ENCODE measurements at regions not wholly inside any gene's neighbourhood (a gene's known extent, or its start where the extent isn't known, plus 50 kb on each side); places are given as distances from the start of the nearest gene placed in this dataset.
"Not testable (repeated sequence)": the region's sequence is repeated elsewhere in the genome, so short reads cannot be mapped to it uniquely, and the experiment has no call there.

- H3K4me1 ChIP-seq (ENCODE audit: control insufficient read depth, insufficient read depth, low read length): no peaks in the 10 kb centered on the region
- no peaks in the 10 kb centered on the region for H3K9me3 ChIP-seq (ENCODE audit: control insufficient read depth, low read length)
- H3K36me3 ChIP-seq (ENCODE audit: control insufficient read depth, insufficient read depth, low read length): no peaks in the 10 kb centered on the region
- H3K27me3 ChIP-seq (ENCODE audit: control insufficient read depth, insufficient read depth, low read length): no peaks in the 10 kb centered on the region
- no peak overlapping the region for H3K9ac ChIP-seq (ENCODE audit: low read length)
- H3K4me3 ChIP-seq (ENCODE audit: low read length): no peak overlapping the region
Measured at GRCh38 chr18:1394966-1395365, 490.3 kb downstream of the ADCYAP1 start.

GRCh38 chr18:1408376-1408775 is 503.7 kb downstream of the ADCYAP1 start:
- H3K4me3 ChIP-seq (ENCODE audit: low read length): no peak overlapping the region

GRCh38 chr18:1412655-1413322 is 508.1 kb downstream of the ADCYAP1 start:
- no peaks in the 10 kb centered on the region for H3K27me3 ChIP-seq (ENCODE audit: control insufficient read depth, insufficient read depth, low read length)

More at GRCh38 chr18:1408376-1408775, 503.7 kb downstream of the ADCYAP1 start:
- H3K27me3 ChIP-seq (ENCODE audit: control insufficient read depth, insufficient read depth, low read length): no peaks in the 10 kb centered on the region
- H3K9ac ChIP-seq (ENCODE audit: low read length): no peak overlapping the region
- H3K9me3 ChIP-seq (ENCODE audit: control insufficient read depth, low read length): no peaks in the 10 kb centered on the region
- H3K4me1 ChIP-seq (ENCODE audit: control insufficient read depth, insufficient read depth, low read length): no peaks in the 10 kb centered on the region
- no peaks in the 10 kb centered on the region for H3K36me3 ChIP-seq (ENCODE audit: control insufficient read depth, insufficient read depth, low read length)

GRCh38 chr18:1413323-1413675 is 508.6 kb downstream of the ADCYAP1 start:
- Histone ChIP-seq H3K27me3 (ENCODE audit: control insufficient read depth, insufficient read depth, low read length) (no peaks in the 10 kb centered on the region), H3K9ac (ENCODE audit: low read length) (no peak overlapping the region), H3K9me3 (ENCODE audit: control insufficient read depth, low read length) (no peaks in the 10 kb centered on the region)

More at GRCh38 chr18:1412655-1413322, 508.1 kb downstream of the ADCYAP1 start:
- H3K36me3 ChIP-seq (ENCODE audit: control insufficient read depth, insufficient read depth, low read length): no peaks in the 10 kb centered on the region
- no peaks in the 10 kb centered on the region for H3K9me3 ChIP-seq (ENCODE audit: control insufficient read depth, low read length)
- H3K4me3 ChIP-seq (ENCODE audit: low read length): no peak overlapping the region
- H3K9ac ChIP-seq (ENCODE audit: low read length): no peak overlapping the region
- H3K4me1 ChIP-seq (ENCODE audit: control insufficient read depth, insufficient read depth, low read length): no peaks in the 10 kb centered on the region

GRCh38 chr18:1416074-1416473 is 511.4 kb downstream of the ADCYAP1 start:
- H3K4me1 ChIP-seq (ENCODE audit: control insufficient read depth, insufficient read depth, low read length): no peaks in the 10 kb centered on the region
- H3K9me3 ChIP-seq (ENCODE audit: control insufficient read depth, low read length): no peaks in the 10 kb centered on the region
- no peak overlapping the region for H3K9ac ChIP-seq (ENCODE audit: low read length)
- no peak overlapping the region for H3K4me3 ChIP-seq (ENCODE audit: low read length)
- H3K27me3 ChIP-seq (ENCODE audit: control insufficient read depth, insufficient read depth, low read length): no peaks in the 10 kb centered on the region
- no peaks in the 10 kb centered on the region for H3K36me3 ChIP-seq (ENCODE audit: control insufficient read depth, insufficient read depth, low read length)

More at GRCh38 chr18:1413323-1413675, 508.6 kb downstream of the ADCYAP1 start:
- H3K4me3 ChIP-seq (ENCODE audit: low read length): no peak overlapping the region
- no peaks in the 10 kb centered on the region for H3K4me1 ChIP-seq (ENCODE audit: control insufficient read depth, insufficient read depth, low read length)
- no peaks in the 10 kb centered on the region for H3K36me3 ChIP-seq (ENCODE audit: control insufficient read depth, insufficient read depth, low read length)

- Histone ChIP-seq H3K4me3 (ENCODE audit: low read length) (no peak overlapping the region), H3K9me3 (ENCODE audit: control insufficient read depth, low read length) (no peaks in the 10 kb centered on the region), H3K9ac (ENCODE audit: low read length) (no peak overlapping the region), H3K4me1 (ENCODE audit: control insufficient read depth, insufficient read depth, low read length) (no peaks in the 10 kb centered on the region), H3K36me3 (ENCODE audit: control insufficient read depth, insufficient read depth, low read length) (no peaks in the 10 kb centered on the region), H3K27me3 (ENCODE audit: control insufficient read depth, insufficient read depth, low read length) (no peaks in the 10 kb centered on the region)
Measured at GRCh38 chr18:1421502-1421901, 516.8 kb downstream of the ADCYAP1 start.

GRCh38 chr18:1422634-1423033 is 518.0 kb downstream of the ADCYAP1 start:
- H3K4me1 ChIP-seq (ENCODE audit: control insufficient read depth, insufficient read depth, low read length): no peaks in the 10 kb centered on the region
- no peaks in the 10 kb centered on the region for H3K9me3 ChIP-seq (ENCODE audit: control insufficient read depth, low read length)
- no peak overlapping the region for H3K9ac ChIP-seq (ENCODE audit: low read length)
- no peaks in the 10 kb centered on the region for H3K27me3 ChIP-seq (ENCODE audit: control insufficient read depth, insufficient read depth, low read length)
- no peak overlapping the region for H3K4me3 ChIP-seq (ENCODE audit: low read length)
- no peaks in the 10 kb centered on the region for H3K36me3 ChIP-seq (ENCODE audit: control insufficient read depth, insufficient read depth, low read length)

- H3K9me3 ChIP-seq (ENCODE audit: control insufficient read depth, low read length): no peaks in the 10 kb centered on the region
- no peaks in the 10 kb centered on the region for H3K4me1 ChIP-seq (ENCODE audit: control insufficient read depth, insufficient read depth, low read length)
- H3K36me3 ChIP-seq (ENCODE audit: control insufficient read depth, insufficient read depth, low read length): no peaks in the 10 kb centered on the region
- no peak overlapping the region for H3K9ac ChIP-seq (ENCODE audit: low read length)
- H3K4me3 ChIP-seq (ENCODE audit: low read length): no peak overlapping the region
- H3K27me3 ChIP-seq (ENCODE audit: control insufficient read depth, insufficient read depth, low read length): no peaks in the 10 kb centered on the region
Measured at GRCh38 chr18:1425679-1426078, 521.0 kb downstream of the ADCYAP1 start.

- no peaks in the 10 kb centered on the region for H3K27me3 ChIP-seq (ENCODE audit: control insufficient read depth, insufficient read depth, low read length)
- H3K4me1 ChIP-seq (ENCODE audit: control insufficient read depth, insufficient read depth, low read length): no peaks in the 10 kb centered on the region
- H3K4me3 ChIP-seq (ENCODE audit: low read length): no peak overlapping the region
- no peaks in the 10 kb centered on the region for H3K9me3 ChIP-seq (ENCODE audit: control insufficient read depth, low read length)
- H3K9ac ChIP-seq (ENCODE audit: low read length): no peak overlapping the region
- no peaks in the 10 kb centered on the region for H3K36me3 ChIP-seq (ENCODE audit: control insufficient read depth, insufficient read depth, low read length)
Measured at GRCh38 chr18:1435487-1435886, 530.8 kb downstream of the ADCYAP1 start.

- Histone ChIP-seq H3K4me1 (ENCODE audit: control insufficient read depth, insufficient read depth, low read length) (no peaks in the 10 kb centered on the region), H3K9ac (ENCODE audit: low read length) (no peak overlapping the region), H3K27me3 (ENCODE audit: control insufficient read depth, insufficient read depth, low read length) (no peaks in the 10 kb centered on the region), H3K9me3 (ENCODE audit: control insufficient read depth, low read length) (no peaks in the 10 kb centered on the region), H3K36me3 (ENCODE audit: control insufficient read depth, insufficient read depth, low read length) (no peaks in the 10 kb centered on the region), H3K4me3 (ENCODE audit: low read length) (no peak overlapping the region)
Measured at GRCh38 chr18:1436199-1436598, 531.5 kb downstream of the ADCYAP1 start.

- no peaks in the 10 kb centered on the region for H3K4me1 ChIP-seq (ENCODE audit: control insufficient read depth, insufficient read depth, low read length)
- H3K9me3 ChIP-seq (ENCODE audit: control insufficient read depth, low read length): no peaks in the 10 kb centered on the region
- no peaks in the 10 kb centered on the region for H3K36me3 ChIP-seq (ENCODE audit: control insufficient read depth, insufficient read depth, low read length)
- no peak overlapping the region for H3K4me3 ChIP-seq (ENCODE audit: low read length)
- no peak overlapping the region for H3K9ac ChIP-seq (ENCODE audit: low read length)
- no peaks in the 10 kb centered on the region for H3K27me3 ChIP-seq (ENCODE audit: control insufficient read depth, insufficient read depth, low read length)
Measured at GRCh38 chr18:1438458-1438910, 533.8 kb downstream of the ADCYAP1 start.

GRCh38 chr18:1438967-1439366 is 534.3 kb downstream of the ADCYAP1 start:
- Histone ChIP-seq H3K36me3 (ENCODE audit: control insufficient read depth, insufficient read depth, low read length) (no peaks in the 10 kb centered on the region), H3K9ac (ENCODE audit: low read length) (no peak overlapping the region), H3K4me3 (ENCODE audit: low read length) (no peak overlapping the region), H3K9me3 (ENCODE audit: control insufficient read depth, low read length) (no peaks in the 10 kb centered on the region), H3K27me3 (ENCODE audit: control insufficient read depth, insufficient read depth, low read length) (no peaks in the 10 kb centered on the region), H3K4me1 (ENCODE audit: control insufficient read depth, insufficient read depth, low read length) (no peaks in the 10 kb centered on the region)

GRCh38 chr18:1444062-1444461 is 539.4 kb downstream of the ADCYAP1 start:
- H3K27me3 ChIP-seq (ENCODE audit: control insufficient read depth, insufficient read depth, low read length); H3K36me3 ChIP-seq (ENCODE audit: control insufficient read depth, insufficient read depth, low read length); H3K4me3 ChIP-seq (ENCODE audit: low read length); H3K4me1 ChIP-seq (ENCODE audit: control insufficient read depth, insufficient read depth, low read length); H3K9ac ChIP-seq (ENCODE audit: low read length); H3K9me3 ChIP-seq (ENCODE audit: control insufficient read depth, low read length): not testable (repeated sequence)
